ENCODE measurements at regions not wholly inside any gene's neighbourhood (a gene's known extent, or its start where the extent isn't known, plus 50 kb on each side); places are given as distances from the start of the nearest gene placed in this dataset.

- H3K4me3 ChIP-seq: no peak overlapping the region
- no peak for DNase-seq
- TF ChIP-seq CTCF (IDR thresholded peaks at IDR 0.05) (no peak), POLR2A (IDR thresholded peaks at IDR 0.05) (no peak)
- H3K36me3 ChIP-seq (replicated peaks in 1 of 2): no peaks in the 10 kb centered on the region
- no peak overlapping the region for H3K27ac ChIP-seq
- H3K9me3 ChIP-seq (replicated peaks in 1 of 3): no peaks in the 10 kb centered on the region
- no peaks in the 10 kb centered on the region for H3K4me1 ChIP-seq (replicated peaks in 1 of 2)
- 63 to 72% (median 67%) methylated on average over 15 to 17 of the region's 17 CpGs for WGBS, 4 donors
- no peaks in the 10 kb centered on the region for H3K27me3 ChIP-seq
- intact Hi-C loops (cut with DNase I): no loop called here
Observed at GRCh38 chr17:33459078-33459940, 166.2 kb upstream of the ASIC2 start.

- H3K4me3 ChIP-seq: no peak overlapping the region
- H3K36me3 ChIP-seq (replicated peaks in 1 of 2): no peaks in the 10 kb centered on the region
- no peaks in the 10 kb centered on the region for H3K4me1 ChIP-seq (replicated peaks in 1 of 2)
- H3K9me3 ChIP-seq (replicated peaks in 1 of 3): no peaks in the 10 kb centered on the region
- intact Hi-C loops (cut with DNase I): no loop called here
- no peak for TF ChIP-seq POLR2A (IDR thresholded peaks at IDR 0.05)
- TF ChIP-seq CTCF (IDR thresholded peaks at IDR 0.05): no peak
- H3K27me3 ChIP-seq: no peaks in the 10 kb centered on the region
- WGBS, 4 donors: 67 to 74% (median 70%) methylated on average over 4 of the region's 4 CpGs
- no peak overlapping the region for H3K27ac ChIP-seq
- DNase-seq: no peak
Observed at GRCh38 chr17:33460781-33461450, 167.8 kb upstream of the ASIC2 start.

- H3K4me1 ChIP-seq (replicated peaks in 1 of 2): no peaks in the 10 kb centered on the region
- intact Hi-C loops (cut with DNase I): no loop called here
- no peaks in the 10 kb centered on the region for H3K36me3 ChIP-seq (replicated peaks in 1 of 2)
- H3K27me3 ChIP-seq: no peaks in the 10 kb centered on the region
- TF ChIP-seq CTCF (IDR thresholded peaks at IDR 0.05) (no peak), POLR2A (IDR thresholded peaks at IDR 0.05) (no peak)
- DNase-seq: no peak
- H3K9me3 ChIP-seq (replicated peaks in 1 of 3): no peaks in the 10 kb centered on the region
- H3K27ac ChIP-seq: no peak overlapping the region
- no peak overlapping the region for H3K4me3 ChIP-seq
Observed at GRCh38 chr17:33463887-33464286, 170.8 kb upstream of the ASIC2 start.

GRCh38 chr17:33464669-33465280 is 171.7 kb upstream of the ASIC2 start:
- no peaks in the 10 kb centered on the region for H3K36me3 ChIP-seq (replicated peaks in 1 of 2)
- no peaks in the 10 kb centered on the region for H3K27me3 ChIP-seq
- intact Hi-C loops (cut with DNase I): no loop called here
- no peak for DNase-seq
- no peak for TF ChIP-seq POLR2A (IDR thresholded peaks at IDR 0.05)
- no peak for TF ChIP-seq CTCF (IDR thresholded peaks at IDR 0.05)
- H3K4me3 ChIP-seq: no peak overlapping the region
- no peaks in the 10 kb centered on the region for H3K4me1 ChIP-seq (replicated peaks in 1 of 2)
- H3K9me3 ChIP-seq (replicated peaks in 1 of 3): no peaks in the 10 kb centered on the region
- H3K27ac ChIP-seq: no peak overlapping the region
